ENCODE measurements at regions not wholly inside any gene's neighbourhood (a gene's known extent, or its start where the extent isn't known, plus 50 kb on each side); places are given as distances from the start of the nearest gene placed in this dataset.
"Not testable (repeated sequence)": the region's sequence is repeated elsewhere in the genome, so short reads cannot be mapped to it uniquely, and the experiment has no call there.

GRCh38 chr13:83201506-83201905 lies 680.8 kb downstream of the SLITRK1 start:
- DNase-seq: no peak

GRCh38 chr13:83197316-83197715 lies 685.0 kb downstream of the SLITRK1 start:
- DNase-seq: no peak

GRCh38 chr13:83190020-83190419 lies 692.3 kb downstream of the SLITRK1 start:
- no peak for DNase-seq

GRCh38 chr13:83184819-83185218 lies 697.5 kb downstream of the SLITRK1 start:
- no peak for DNase-seq

GRCh38 chr13:83184150-83184475 lies 698.2 kb downstream of the SLITRK1 start:
- no peak for DNase-seq

GRCh38 chr13:83183439-83184149 lies 698.7 kb downstream of the SLITRK1 start:
- no peak for DNase-seq

- DNase-seq: no peak
These were observed 699.4 kb downstream of the SLITRK1 start for GRCh38 chr13:83182845-83183244.

- no peak for DNase-seq
These were observed 704.3 kb downstream of the SLITRK1 start for GRCh38 chr13:83178008-83178407.

- no peak for DNase-seq
These were observed 713.7 kb downstream of the SLITRK1 start for GRCh38 chr13:83168590-83168989.

GRCh38 chr13:83167203-83167602 lies 715.1 kb downstream of the SLITRK1 start:
- DNase-seq: no peak

GRCh38 chr13:83166550-83166949 lies 715.7 kb downstream of the SLITRK1 start:
- no peak for DNase-seq

GRCh38 chr13:83162493-83162892 lies 719.8 kb downstream of the SLITRK1 start:
- DNase-seq: no peak

- no peak for DNase-seq
These were observed 728.4 kb downstream of the SLITRK1 start for GRCh38 chr13:83153848-83154247.

- DNase-seq: no peak
These were observed 731.0 kb downstream of the SLITRK1 start for GRCh38 chr13:83151308-83151660.

GRCh38 chr13:83150616-83151307 lies 731.5 kb downstream of the SLITRK1 start:
- DNase-seq: no peak

GRCh38 chr13:83136660-83137059 lies 745.6 kb downstream of the SLITRK1 start:
- DNase-seq: no peak

- no peak for DNase-seq
These were observed 756.5 kb downstream of the SLITRK1 start for GRCh38 chr13:83125791-83126190.

- DNase-seq: no peak
These were observed 760.4 kb downstream of the SLITRK1 start for GRCh38 chr13:83121896-83122295.

GRCh38 chr13:83117046-83117445 lies 765.2 kb downstream of the SLITRK1 start:
- DNase-seq: no peak

GRCh38 chr13:83101574-83102247 lies 780.6 kb downstream of the SLITRK1 start:
- not testable (repeated sequence) for DNase-seq

GRCh38 chr13:83100237-83100636 lies 782.0 kb downstream of the SLITRK1 start:
- no peak for DNase-seq

GRCh38 chr13:83088858-83089257 lies 793.4 kb downstream of the SLITRK1 start:
- no peak for DNase-seq

GRCh38 chr13:83086948-83087347 lies 795.3 kb downstream of the SLITRK1 start:
- no peak for DNase-seq

GRCh38 chr13:83086088-83086487 lies 796.2 kb downstream of the SLITRK1 start:
- no peak for DNase-seq
